LNCaP clone FGC (cell line): ENCODE measurements at regions not wholly inside any gene's neighbourhood (a gene's known extent, or its start where the extent isn't known, plus 50 kb on each side); places are given as distances from the start of the nearest gene placed in this dataset.

Experiments used
- DNase-seq: peaks from one replicate; pipeline ENCODE4 v3.0.0-alpha.2; 2011; ENCODE audit warnings: low read depth
- H3K4me3 ChIP-seq: 2 replicates; pipeline ENCODE4 v1.5.1; 2011; ENCODE audit warnings: mild to moderate bottlenecking, low read depth, low read length, control low read depth
- CTCF ChIP-seq: IDR thresholded peaks from 2 replicates; pipeline ENCODE4 v1.5.1; 2012; ENCODE audit warnings: mild to moderate bottlenecking; ENCODE audit not compliant: control insufficient read depth, insufficient read depth; ENCODE audit errors: extremely low read depth

DNA sequence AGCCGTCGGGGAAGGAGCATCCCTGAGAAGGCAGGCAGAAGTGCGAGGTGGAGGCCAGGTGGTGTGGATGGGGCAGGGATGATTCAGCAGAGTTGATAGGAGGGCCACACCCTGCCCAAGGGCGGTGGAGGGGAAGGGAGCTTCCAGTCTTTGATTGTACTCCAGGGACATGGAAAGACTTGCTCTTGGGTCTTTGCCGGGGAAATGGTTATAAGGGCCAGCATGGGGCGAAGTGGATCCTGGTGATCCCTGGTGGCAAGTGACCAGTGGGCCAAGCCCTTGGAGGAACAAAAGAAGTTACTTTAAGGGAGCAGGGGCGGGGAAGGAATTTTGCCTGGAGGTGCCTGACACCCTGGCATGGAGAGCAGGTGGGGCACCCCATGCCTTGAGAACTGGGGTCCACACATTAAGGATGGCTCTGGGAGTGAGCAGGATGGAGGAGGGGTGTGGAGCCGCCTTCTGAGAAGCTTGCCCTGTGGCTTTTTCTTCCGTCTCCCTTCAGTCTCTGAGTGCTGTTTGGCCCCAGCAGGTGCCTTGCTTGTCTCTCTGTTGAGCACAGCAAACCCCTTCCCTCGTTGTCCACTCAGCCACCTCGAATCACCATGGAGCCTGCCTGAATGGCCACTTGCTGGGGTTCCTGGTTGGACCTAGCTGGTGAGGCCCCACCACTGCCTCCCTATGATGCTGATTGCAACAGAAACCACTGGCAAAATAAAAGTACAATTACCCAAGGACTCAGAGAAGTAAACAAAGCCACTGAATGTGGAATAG is 83.9 kb downstream of the RAMP3 start:
- H3K4me3 ChIP-seq, result no peak overlapping the region
- no peak for DNase-seq
- TF ChIP-seq CTCF, result no peak

DNA sequence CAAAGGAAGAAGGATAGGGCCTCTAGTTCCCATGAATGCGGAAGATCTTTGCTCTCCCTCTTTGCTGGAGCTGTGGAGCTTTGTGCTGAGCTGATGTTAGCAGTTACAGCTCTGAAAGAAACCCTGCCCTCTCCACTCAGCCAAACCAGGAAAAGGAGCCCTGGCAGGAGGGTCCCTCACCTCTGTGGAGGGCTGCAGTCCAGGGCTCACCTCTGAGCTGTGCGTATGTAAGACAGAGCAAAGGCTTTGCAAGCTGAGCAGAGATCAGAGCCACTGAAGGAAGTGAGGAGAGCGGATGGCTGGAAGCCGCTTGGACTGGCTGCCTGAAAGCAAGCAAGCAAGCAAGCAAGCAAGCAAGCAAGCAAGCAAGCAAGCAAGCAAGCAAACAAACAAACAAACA is 84.7 kb downstream of the RAMP3 start:
- no peak for TF ChIP-seq CTCF
- no peak for DNase-seq
- no peak overlapping the region for H3K4me3 ChIP-seq

DNA sequence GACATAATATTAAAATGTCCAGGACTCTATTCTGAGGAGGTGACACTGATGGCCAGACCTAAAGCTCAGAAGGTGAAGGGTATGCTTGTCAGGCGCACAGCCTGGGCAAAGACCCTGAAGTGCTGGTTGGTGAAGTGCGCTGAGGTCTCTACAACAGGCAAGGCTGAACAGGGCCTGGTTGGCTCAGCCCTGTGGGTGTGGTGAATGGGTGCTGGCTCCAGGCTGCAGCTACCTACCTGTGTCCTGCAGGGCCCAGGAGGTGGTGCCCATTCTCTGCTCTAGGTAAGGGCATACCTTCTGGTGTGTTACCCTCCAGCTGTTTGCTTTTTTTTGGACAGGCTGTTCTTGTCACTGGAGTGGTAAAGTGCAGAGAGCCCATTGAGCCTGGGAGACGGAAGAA is 85.1 kb downstream of the RAMP3 start:
- no peak overlapping the region for H3K4me3 ChIP-seq
- TF ChIP-seq CTCF, result no peak
- DNase-seq, result no peak

DNA sequence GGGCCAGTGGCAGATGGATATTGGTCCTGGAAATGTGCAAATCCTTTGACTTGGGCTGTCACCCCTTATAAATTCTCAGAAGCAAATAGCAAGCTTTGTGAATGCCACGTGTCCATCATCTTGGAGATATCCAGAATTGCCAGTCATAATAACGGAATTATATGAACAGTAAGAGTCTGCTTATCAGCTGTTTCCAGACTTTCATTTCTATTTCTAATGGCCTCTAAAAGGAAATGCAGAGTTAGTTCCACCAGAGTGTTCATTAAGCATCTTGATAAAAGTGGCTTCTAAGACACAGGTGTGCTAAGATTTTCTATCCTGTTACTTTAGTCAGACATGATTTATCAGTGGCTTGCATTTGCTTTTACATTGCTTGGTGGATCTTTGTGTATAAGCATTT is 87.4 kb downstream of the RAMP3 start:
- TF ChIP-seq CTCF, result no peak
- no peak for DNase-seq
- H3K4me3 ChIP-seq, result no peak overlapping the region

DNA sequence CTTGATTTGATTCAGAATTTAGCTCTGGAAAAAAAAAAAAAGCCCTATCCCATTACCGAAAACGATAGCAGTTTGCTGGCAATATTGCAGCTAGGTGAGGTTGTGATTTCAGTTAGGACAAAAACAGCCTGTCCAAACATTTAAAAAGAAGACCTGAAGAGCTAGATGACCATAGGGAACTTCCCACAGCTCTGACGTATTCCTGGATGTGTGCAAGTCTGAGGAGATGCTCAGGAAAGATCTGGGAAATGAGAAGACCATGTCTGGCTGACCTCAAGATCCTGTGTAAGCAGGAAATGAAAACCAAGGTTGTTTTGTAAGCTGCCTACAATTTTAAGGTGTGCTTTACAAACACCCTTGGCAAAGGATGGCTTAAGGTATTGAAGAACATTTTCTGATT is 88.7 kb downstream of the RAMP3 start:
- DNase-seq, result no peak
- TF ChIP-seq CTCF, result no peak
- no peak overlapping the region for H3K4me3 ChIP-seq

GRCh38 chr7:45252248-45252647 is 94.7 kb downstream of the RAMP3 start:
- TF ChIP-seq CTCF, result no peak
- H3K4me3 ChIP-seq, result no peak overlapping the region
- no peak for DNase-seq

DNA sequence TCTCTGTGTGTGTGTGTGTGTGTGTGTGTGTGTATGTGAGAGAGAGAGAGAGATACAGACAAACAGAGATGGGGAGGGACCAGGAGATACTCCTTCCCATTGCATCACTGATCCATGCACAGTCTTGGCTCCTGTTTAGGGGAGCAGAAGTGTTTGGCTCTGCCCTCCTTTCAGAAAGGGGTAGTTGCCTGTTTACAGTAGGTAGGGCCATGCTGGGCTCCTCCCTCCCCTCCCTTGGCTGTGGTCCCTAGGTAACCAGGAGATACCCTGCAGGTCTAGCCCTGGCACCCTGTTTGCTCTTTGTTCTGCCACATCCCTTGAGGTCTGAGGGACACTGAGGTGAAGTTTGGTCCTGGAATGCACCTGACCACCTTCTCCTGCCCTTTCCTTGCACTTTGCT is 95.3 kb downstream of the RAMP3 start:
- DNase-seq, result no peak
- TF ChIP-seq CTCF, result no peak
- H3K4me3 ChIP-seq, result no peak overlapping the region
